B cell (primary cell): ENCODE measurements at regions not wholly inside any gene's neighbourhood (a gene's known extent, or its start where the extent isn't known, plus 50 kb on each side); places are given as distances from the start of the nearest gene placed in this dataset.

Source experiments
- ATAC-seq: fragments of 200-7000 bp; cut with Tn5 transposase; one replicate; pipeline ENCODE4 v1.10.0; 2021; ENCODE audit warnings: low read depth, mild to moderate bottlenecking, moderate number of reproducible peaks, moderate library complexity
- CTCF ChIA-PET: fragments of 350-600 bp; sonication (Branson Sonifier 250); formaldehyde crosslinking; loops from one replicate; lab custom pipeline; 2021; ENCODE audit warnings: antibody characterized with exemption, inconsistent platforms; lab: Charles Lee
- POLR2A ChIA-PET: fragments of 350-600 bp; sonication (Branson Sonifier 250); formaldehyde crosslinking; loops from one replicate; lab custom pipeline; 2021; ENCODE audit warnings: antibody characterized with exemption; lab: Charles Lee
- DNase-seq: peaks from one replicate; pipeline ENCODE4 v3.0.0; 2013
- H2AFZ ChIP-seq: 2 replicates; pipeline ENCODE4 v1.6.1; 2012; ENCODE audit warnings: mild to moderate bottlenecking, low read depth, low read length; ENCODE audit not compliant: insufficient read depth, poor library complexity, severe bottlenecking
- H3K27ac ChIP-seq, 2 donors: 1 replicate in 1 of 2; 2 replicates in 1 of 2; pipeline ENCODE4 v1.5.1; 2012 to 2013; ENCODE audit warnings: low read length in 2 of 2, mild to moderate bottlenecking in 2 of 2, moderate library complexity in 1 of 2
- H3K27me3 ChIP-seq, 4 experiments: fragments of 200-600 bp in 1 of 4; sonication (generic) in 1 of 4; replicated peaks in 1 of 4; 1 replicate in 2 of 4; 2 replicates in 2 of 4; pipeline versions ENCODE4 v1.6.1 to v1.7.0; 2013 to 2016; ENCODE audit warnings: low read length in 3 of 4, mild to moderate bottlenecking in 2 of 4, mixed read lengths in 1 of 4, moderate library complexity in 1 of 4; ENCODE audit not compliant: insufficient read depth in 4 of 4, control insufficient read depth in 3 of 4; ENCODE audit errors: control extremely low read depth in 1 of 4
- H3K36me3 ChIP-seq, 2 experiments: replicated peaks in 1 of 2; 1 replicate in 1 of 2; 2 replicates in 1 of 2; pipeline versions ENCODE4 v1.6.1 to v1.7.1; 2013; ENCODE audit warnings: low read length in 1 of 2; ENCODE audit not compliant: insufficient read depth in 2 of 2, control insufficient read depth in 1 of 2; ENCODE audit errors: control extremely low read depth in 1 of 2, extremely low read depth in 1 of 2
- H3K4me1 ChIP-seq, 2 donors: fragments of 200-600 bp in 1 of 2; sonication (generic) in 1 of 2; 1 replicate in 1 of 2; 2 replicates in 1 of 2; pipeline versions ENCODE4 v1.5.1 to v1.6.1; 2013 to 2017; ENCODE audit warnings: low read length in 2 of 2; ENCODE audit not compliant: control insufficient read depth in 2 of 2, insufficient read depth in 2 of 2
- H3K4me2 ChIP-seq: replicated peaks from 2 replicates; pipeline ENCODE3; 2012; ENCODE audit warnings: mild to moderate bottlenecking, low read depth, low read length; ENCODE audit not compliant: poor library complexity, severe bottlenecking
- H3K4me3 ChIP-seq, 5 experiments: fragments of 200-600 bp in 1 of 5; sonication (generic) in 1 of 5; 1 replicate in 3 of 5; 2 replicates in 2 of 5; pipeline versions ENCODE4 v1.5.1 to v1.7.0; 2011 to 2016; ENCODE audit warnings: low read length in 4 of 5, mild to moderate bottlenecking in 4 of 5, low read depth in 2 of 5, control low read depth in 1 of 5, moderate library complexity in 1 of 5; ENCODE audit not compliant: insufficient read depth in 1 of 5; ENCODE audit errors: control extremely low read depth in 1 of 5, extremely low read depth in 1 of 5
- H3K79me2 ChIP-seq: fragments of 200-600 bp; sonication (generic); one replicate; pipeline ENCODE4 v1.6.0; 2016; ENCODE audit warnings: low read length; ENCODE audit not compliant: control insufficient read depth, insufficient read depth
- H3K9ac ChIP-seq: fragments of 200-600 bp; sonication (generic); 2 replicates; pipeline ENCODE4 v1.6.1; 2017; ENCODE audit warnings: mild to moderate bottlenecking, low read length, moderate library complexity
- H3K9me3 ChIP-seq, 3 donors: one replicate each; pipeline versions ENCODE4 v1.6.1 to v1.7.1; 2013; ENCODE audit warnings: low read length in 2 of 3; ENCODE audit not compliant: control insufficient read depth in 2 of 3, insufficient read depth in 1 of 3; ENCODE audit errors: control extremely low read depth in 1 of 3
- H4K20me1 ChIP-seq: 2 replicates; pipeline ENCODE4 v1.6.0; 2012; ENCODE audit warnings: mild to moderate bottlenecking, low read length; ENCODE audit not compliant: insufficient read depth, control insufficient read depth, poor library complexity, severe bottlenecking
- H3K27ac Mint-ChIP-seq: one replicate; pipeline ENCODE4 v1.8.0; 2021; ENCODE audit warnings: mixed read lengths
- H3K27me3 Mint-ChIP-seq: one replicate; pipeline ENCODE4 v1.8.0; 2021; ENCODE audit warnings: mixed read lengths
- H3K4me1 Mint-ChIP-seq: one replicate; pipeline ENCODE4 v1.8.0; 2021; ENCODE audit warnings: mixed read lengths
- H3K4me3 Mint-ChIP-seq: one replicate; pipeline ENCODE4 v1.8.0; 2021; ENCODE audit warnings: mixed read lengths
- H3K9me3 Mint-ChIP-seq: one replicate; pipeline ENCODE4 v1.8.0; 2022; ENCODE audit warnings: mixed read lengths; ENCODE audit not compliant: insufficient read depth
- CTCF ChIP-seq: fragments of 200-600 bp; IDR thresholded peaks from one replicate; pipeline ENCODE4 v1.8.0; 2022; ENCODE audit warnings: antibody characterized with exemption, mild to moderate bottlenecking
- EZH2 ChIP-seq: IDR thresholded peaks from 2 replicates; pipeline ENCODE4 v1.6.1; 2012; ENCODE audit warnings: borderline replicate concordance, low read depth, mild to moderate bottlenecking, moderate library complexity, low read length; ENCODE audit not compliant: insufficient read depth, poor library complexity, severe bottlenecking
- WGBS: methylation state at CpG from one replicate; pipeline ENCODE4 v1.1.5; 2013; ENCODE audit warnings: missing lambda C conversion rate; ENCODE audit not compliant: insufficient coverage; 5-methylcytosine and 5-hydroxymethylcytosine counted together
- intact Hi-C: fragments of 100-400 bp; cut with micrococcal nuclease; formaldehyde crosslinking; loops from one replicate; pipeline ENCODE4 v1.10.0; 2022

- no peaks in the 10 kb centered on the region for H3K27me3 Mint-ChIP-seq
- H3K4me2 ChIP-seq: no peak overlapping the region
- POLR2A ChIA-PET: no interaction called here
- peaks cover 2% of the 10 kb centered on the region for H3K9me3 Mint-ChIP-seq
- CTCF ChIA-PET: no interaction called here
- no peak overlapping the region for H3K9ac ChIP-seq
- ATAC-seq: no peak
- H3K27me3 ChIP-seq: no peaks in the 10 kb centered on the region
- DNase-seq: no peak
- no peaks in the 10 kb centered on the region for H3K79me2 ChIP-seq
- WGBS: no CpG with 5 or more reads among the region's 1 CpG
- intact Hi-C loops: no loop called here
- no peak overlapping the region for H3K4me3 Mint-ChIP-seq
- no peaks in the 10 kb centered on the region for H4K20me1 ChIP-seq
- no peaks in the 10 kb centered on the region for H3K36me3 ChIP-seq
- no peak overlapping the region for H2AFZ ChIP-seq
- H3K4me3 ChIP-seq: no peak overlapping the region
- no peak overlapping the region for H3K27ac Mint-ChIP-seq
- no peaks in the 10 kb centered on the region for H3K9me3 ChIP-seq
- TF ChIP-seq EZH2: no peak
- no peak for TF ChIP-seq CTCF
- H3K4me1 Mint-ChIP-seq: no peaks in the 10 kb centered on the region
- H3K4me1 ChIP-seq: no peaks in the 10 kb centered on the region
- no peak overlapping the region for H3K27ac ChIP-seq
Measured at GRCh38 chr4:20639346-20639745, 60.9 kb upstream of the PACRGL start.

GRCh38 chr4:20640989-20641388 is 59.3 kb upstream of the PACRGL start:
- intact Hi-C loops: no loop called here
- no CpG with 5 or more reads among the region's 2 CpGs for WGBS
- DNase-seq (no peak), ATAC-seq (no peak)
- Mint-ChIP-seq H3K27ac (no peak overlapping the region), H3K9me3 (peaks cover 2% of the 10 kb centered on the region), H3K4me3 (no peak overlapping the region), H3K4me1 (no peaks in the 10 kb centered on the region), H3K27me3 (no peaks in the 10 kb centered on the region)
- Histone ChIP-seq H3K36me3 (no peaks in the 10 kb centered on the region), H3K79me2 (no peaks in the 10 kb centered on the region), H3K27me3 (no peaks in the 10 kb centered on the region), H2AFZ (no peak overlapping the region), H4K20me1 (no peaks in the 10 kb centered on the region), H3K9me3 (no peaks in the 10 kb centered on the region), H3K4me2 (no peak overlapping the region), H3K4me1 (no peaks in the 10 kb centered on the region), H3K9ac (no peak overlapping the region), H3K27ac (no peak overlapping the region), H3K4me3 (no peak overlapping the region)
- POLR2A ChIA-PET: no interaction called here
- TF ChIP-seq EZH2 (no peak), CTCF (no peak)
- CTCF ChIA-PET: no interaction called here
